ENCODE measurements at regions not wholly inside any gene's neighbourhood (a gene's known extent, or its start where the extent isn't known, plus 50 kb on each side); places are given as distances from the start of the nearest gene placed in this dataset.

DNA sequence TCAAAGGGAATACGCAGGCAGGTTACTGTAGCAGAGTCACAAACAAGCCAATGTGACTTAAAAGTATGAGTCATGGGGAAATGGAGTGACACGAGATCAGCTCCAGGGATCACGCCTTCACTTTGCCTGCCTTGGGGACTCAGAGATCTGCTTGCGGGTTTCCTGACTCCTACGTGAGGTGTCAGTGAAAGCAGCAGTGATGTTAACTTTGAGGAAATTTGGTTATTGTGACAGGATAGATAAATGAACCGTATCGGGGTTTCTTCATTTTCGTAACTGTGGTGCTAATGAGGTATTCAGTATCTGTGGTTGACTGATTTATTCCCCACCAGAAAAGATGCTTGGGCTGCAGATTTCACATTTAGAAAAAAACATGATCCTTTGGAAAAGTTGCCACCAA is 383.3 kb upstream of the ZFP42 start:
- TF ChIP-seq CTCF (IDR thresholded peaks at IDR 0.05; ENCODE audit: control extremely low read depth in 1 of 3, insufficient read depth in 1 of 3, low read depth in 1 of 3, low read length in 3 of 3) (no peak), POLR2A (IDR thresholded peaks at IDR 0.05; ENCODE audit: control extremely low read depth in 1 of 2, low read depth in 2 of 2, low read length in 2 of 2) (no peak), GABPA (IDR thresholded peaks at IDR 0.05; ENCODE audit: borderline replicate concordance, insufficient read depth, low read length) (no peak), POLR2AphosphoS5 (IDR thresholded peaks at IDR 0.05; ENCODE audit: low read depth, low read length) (no peak), CEBPB (IDR thresholded peaks at IDR 0.05; ENCODE audit: low read depth, low read length) (no peak), EP300 (IDR thresholded peaks at IDR 0.05; ENCODE audit: borderline replicate concordance in 1 of 2, low read depth in 2 of 2, low read length in 2 of 2) (no peak), TBP (IDR thresholded peaks at IDR 0.05; ENCODE audit: low read depth, low read length) (no peak), HDAC2 (IDR thresholded peaks at IDR 0.05; ENCODE audit: borderline replicate concordance in 1 of 2, low read depth in 2 of 2, low read length in 2 of 2) (no peak), CHD2 (IDR thresholded peaks at IDR 0.05; ENCODE audit: low read length) (no peak)
- TF ChIP-seq, protein P1, sequence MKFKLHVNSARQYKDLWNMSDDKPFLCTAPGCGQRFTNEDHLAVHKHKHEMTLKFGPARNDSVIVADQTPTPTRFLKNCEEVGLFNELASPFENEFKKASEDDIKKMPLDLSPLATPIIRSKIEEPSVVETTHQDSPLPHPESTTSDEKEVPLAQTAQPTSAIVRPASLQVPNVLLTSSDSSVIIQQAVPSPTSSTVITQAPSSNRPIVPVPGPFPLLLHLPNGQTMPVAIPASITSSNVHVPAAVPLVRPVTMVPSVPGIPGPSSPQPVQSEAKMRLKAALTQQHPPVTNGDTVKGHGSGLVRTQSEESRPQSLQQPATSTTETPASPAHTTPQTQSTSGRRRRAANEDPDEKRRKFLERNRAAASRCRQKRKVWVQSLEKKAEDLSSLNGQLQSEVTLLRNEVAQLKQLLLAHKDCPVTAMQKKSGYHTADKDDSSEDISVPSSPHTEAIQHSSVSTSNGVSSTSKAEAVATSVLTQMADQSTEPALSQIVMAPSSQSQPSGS (IDR thresholded peaks at IDR 0.05; ENCODE audit: low read length): no peak

All from H1 (cell line).